T-helper 2 cell treated with Interferon-gamma antibody and Interleukin-4, amounts not matched to agents 100 ng/mL and 5 ng/mL, for 36 hours (primary cell): ENCODE measurements at regions not wholly inside any gene's neighbourhood (a gene's known extent, or its start where the extent isn't known, plus 50 kb on each side); places are given as distances from the start of the nearest gene placed in this dataset.

Experiments used
- intact Hi-C: fragments of 100-400 bp; cut with micrococcal nuclease; formaldehyde crosslinking; loops from one replicate; pipeline ENCODE4 v1.15.1; 2023

GRCh38 chr6:87995461-87995860 is 52.2 kb upstream of the SPACA1 start:
- intact Hi-C loops, result no loop called here

DNA sequence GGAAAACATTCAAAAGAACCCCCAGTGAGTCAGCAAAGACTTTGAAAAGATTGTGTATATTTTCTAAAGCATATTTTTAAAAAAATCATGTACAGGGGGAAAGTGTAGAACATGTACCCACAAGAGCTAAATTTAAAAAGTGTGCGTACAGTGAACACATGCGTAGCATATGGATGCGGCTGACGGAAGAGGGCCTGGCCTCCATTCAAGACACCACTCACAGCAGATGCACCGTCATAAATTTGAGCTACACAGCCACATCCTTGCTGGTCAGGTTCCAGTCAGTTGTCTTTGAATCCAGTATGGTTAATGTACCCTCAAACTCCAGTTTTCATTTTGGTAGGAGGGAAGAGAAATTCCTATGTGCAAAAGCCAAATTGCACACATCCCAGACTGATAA is 54.3 kb upstream of the SPACA1 start:
- intact Hi-C loops, result no loop called here

DNA sequence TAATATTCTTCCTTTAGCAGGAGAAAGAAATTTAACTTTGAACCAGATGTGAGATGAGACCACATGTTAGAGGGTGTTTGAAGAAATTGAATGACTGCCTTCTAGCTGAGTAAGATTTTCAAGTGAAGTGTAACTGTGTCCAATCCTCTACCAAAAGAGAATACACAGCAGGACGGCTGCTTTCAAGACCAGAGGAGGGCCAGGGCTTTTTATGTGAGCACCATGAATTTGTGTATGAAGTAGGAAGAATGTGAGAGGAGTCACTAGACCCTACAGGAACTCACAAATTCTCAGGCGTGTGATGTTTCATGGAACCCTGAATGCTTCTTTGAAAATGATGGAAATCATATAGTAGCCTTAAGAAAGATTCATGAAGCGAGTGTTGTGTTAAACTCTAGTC is 56.8 kb upstream of the SPACA1 start:
- intact Hi-C loops, result no loop called here

- intact Hi-C loops, result no loop called here
Measured at GRCh38 chr6:87982134-87982533, 65.5 kb upstream of the SPACA1 start.

GRCh38 chr6:87979737-87980136 is 67.9 kb upstream of the SPACA1 start:
- intact Hi-C loops, result no loop called here

GRCh38 chr6:87976616-87977015 is 71.0 kb upstream of the SPACA1 start:
- intact Hi-C loops, result no loop called here

DNA sequence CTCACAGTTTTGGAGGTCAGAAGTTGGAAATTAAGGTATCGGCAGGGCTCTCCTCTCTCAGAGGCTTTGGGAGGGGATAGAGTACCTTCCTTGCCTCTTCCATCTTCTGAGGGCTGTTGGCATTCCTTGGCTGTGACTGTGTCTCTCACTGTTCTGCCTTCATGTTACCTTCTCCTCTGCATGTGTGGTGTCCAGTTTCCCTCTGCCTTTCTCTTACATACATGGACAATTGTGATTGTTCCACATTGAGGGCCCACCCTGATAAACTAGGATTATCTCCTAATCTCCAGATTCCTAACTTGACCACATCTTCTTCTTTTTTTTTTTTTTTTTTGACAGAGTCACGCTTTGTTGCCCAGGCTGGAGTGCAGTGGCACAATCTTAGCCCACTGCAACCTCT is 72.1 kb upstream of the SPACA1 start:
- intact Hi-C loops, result no loop called here

DNA sequence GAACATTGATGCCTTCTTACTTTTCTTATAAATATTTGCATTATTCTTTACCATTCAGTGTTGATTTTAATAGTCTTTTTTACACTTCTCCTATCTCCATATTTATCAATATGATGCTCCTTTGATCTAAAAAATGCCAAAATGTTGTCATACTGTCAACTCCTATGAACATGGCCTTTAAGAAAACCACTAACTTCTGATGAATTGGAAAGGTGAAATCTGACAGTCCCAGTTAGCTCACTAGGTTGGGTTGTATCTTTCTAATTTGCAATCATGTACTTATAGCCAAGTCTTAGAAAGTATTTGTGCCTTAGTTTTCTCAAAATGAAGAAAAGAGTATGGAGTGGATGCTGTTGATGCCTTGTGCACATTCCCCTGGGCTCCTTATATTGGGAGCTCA is 75.4 kb upstream of the SPACA1 start:
- intact Hi-C loops, result no loop called here

- intact Hi-C loops, result no loop called here
Measured at GRCh38 chr6:87971605-87972262, 75.9 kb upstream of the SPACA1 start.

DNA sequence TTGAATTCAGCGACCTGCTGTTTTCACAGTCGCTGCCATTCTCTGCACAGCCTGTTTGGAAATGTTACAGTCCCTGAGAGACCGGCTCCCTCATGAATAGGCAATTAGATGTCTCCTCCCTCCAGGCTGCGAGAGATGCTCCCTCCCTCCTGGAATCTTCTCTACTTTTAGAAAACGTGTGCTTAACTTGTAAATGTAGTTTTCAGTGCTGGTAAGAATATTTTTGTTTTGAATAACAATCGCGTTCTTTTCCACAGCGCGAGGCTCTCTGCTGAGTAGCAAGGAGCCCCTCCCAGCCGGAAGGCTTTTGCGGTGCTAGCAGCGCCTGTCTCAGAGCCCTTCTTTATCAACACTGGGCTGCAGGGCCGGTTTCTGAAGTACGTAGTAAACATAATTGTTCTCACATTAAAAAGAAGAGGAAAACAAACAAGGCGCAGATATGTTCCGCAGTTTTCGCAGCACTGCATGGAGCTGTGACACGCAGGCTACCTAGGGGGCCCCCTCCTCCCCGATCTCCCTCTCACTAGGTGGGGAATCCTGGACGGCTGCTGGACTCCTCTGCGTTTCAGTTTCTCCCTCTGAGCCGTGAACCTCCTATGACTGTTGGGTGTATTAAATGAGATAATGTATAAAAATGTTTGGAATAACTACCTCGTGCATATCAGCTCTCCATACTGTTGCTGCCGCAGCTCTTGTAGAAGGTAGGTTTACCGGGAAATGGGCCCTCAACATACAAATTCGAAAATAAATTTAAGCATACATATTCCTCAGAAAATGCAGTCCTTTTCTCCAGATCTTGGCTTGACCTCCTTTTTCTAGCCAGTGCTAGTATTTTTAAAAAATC is 79.0 kb upstream of the SPACA1 start:
- intact Hi-C loops, result no loop called here

- intact Hi-C loops, result no loop called here
Measured at GRCh38 chr6:87965806-87966205, 81.8 kb upstream of the SPACA1 start.

DNA sequence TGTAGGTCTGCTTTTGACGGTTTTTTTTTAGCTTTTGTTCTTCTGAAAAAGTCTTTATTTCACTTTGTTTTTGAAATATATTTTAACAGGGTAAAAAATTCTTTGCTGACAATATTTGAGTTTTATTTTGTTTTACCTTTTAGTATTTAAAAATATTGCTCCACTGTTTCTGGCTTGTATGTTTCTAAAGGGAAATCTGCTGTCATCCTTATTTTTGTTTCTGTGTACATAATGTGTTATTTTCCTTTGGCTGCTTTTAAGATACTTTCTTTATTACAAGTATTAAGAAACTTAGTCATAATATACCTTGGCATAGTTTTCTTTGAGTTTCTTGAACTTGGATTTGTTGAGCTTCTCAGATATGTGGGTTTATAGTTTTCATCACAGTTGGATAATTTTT is 88.6 kb upstream of the SPACA1 start:
- intact Hi-C loops, result no loop called here

- intact Hi-C loops, result no loop called here
Measured at GRCh38 chr6:87951751-87952150, 95.9 kb upstream of the SPACA1 start.

DNA sequence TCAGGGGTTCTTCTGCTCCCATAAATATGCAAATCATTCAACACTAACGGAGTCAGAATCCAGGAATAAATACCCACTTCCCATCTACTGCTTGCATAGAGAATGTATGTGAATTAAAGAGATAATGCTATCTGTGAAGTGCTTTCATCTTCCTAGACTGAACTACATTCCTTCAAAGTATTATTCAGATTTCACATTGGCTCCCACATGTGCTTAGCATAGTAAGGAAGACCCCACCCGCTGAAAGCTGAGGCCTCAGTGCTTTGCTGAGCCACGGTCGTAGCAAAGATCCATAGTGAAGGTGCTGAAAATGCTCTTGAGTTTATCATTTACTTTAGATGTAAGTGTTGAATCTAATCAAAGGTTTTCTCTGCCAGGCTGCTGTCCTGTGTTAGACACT is 97.0 kb upstream of the SPACA1 start:
- intact Hi-C loops, result no loop called here

- intact Hi-C loops, result no loop called here
Measured at GRCh38 chr6:87949194-87949593, 98.4 kb upstream of the SPACA1 start.

GRCh38 chr6:87946669-87947068 is 101.0 kb upstream of the SPACA1 start:
- intact Hi-C loops, result no loop called here

- intact Hi-C loops, result no loop called here
Measured at GRCh38 chr6:87945966-87946365, 101.7 kb upstream of the SPACA1 start.

GRCh38 chr6:87945181-87945580 is 102.5 kb upstream of the SPACA1 start:
- intact Hi-C loops, result no loop called here

GRCh38 chr6:87944541-87944954 is 103.1 kb upstream of the SPACA1 start:
- intact Hi-C loops, result no loop called here

- intact Hi-C loops, result no loop called here
Measured at GRCh38 chr6:87943191-87943590, 104.5 kb upstream of the SPACA1 start.

- intact Hi-C loops, result no loop called here
Measured at GRCh38 chr6:87941556-87942358, 105.9 kb upstream of the SPACA1 start.

DNA sequence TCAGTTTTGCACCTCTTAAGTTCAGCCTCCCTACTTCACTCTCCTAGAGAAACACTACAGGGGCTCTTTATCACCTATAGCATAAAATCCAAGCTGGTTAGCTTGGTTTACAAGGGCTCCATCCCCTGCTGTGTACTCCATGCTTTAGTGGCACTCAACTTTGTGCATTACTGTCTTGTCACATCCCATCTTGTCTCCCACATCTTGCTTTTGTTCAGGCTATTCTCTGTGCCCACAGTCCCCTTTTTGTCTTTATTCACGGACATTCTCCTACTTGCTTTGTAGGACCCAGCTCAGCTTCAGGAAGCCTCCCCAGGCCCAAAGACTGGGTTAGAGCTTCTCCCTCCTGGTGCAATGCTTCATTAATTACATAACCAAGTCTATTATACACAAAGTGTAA is 107.9 kb upstream of the SPACA1 start:
- intact Hi-C loops, result no loop called here
